ENCODE measurements at regions not wholly inside any gene's neighbourhood (a gene's known extent, or its start where the extent isn't known, plus 50 kb on each side); places are given as distances from the start of the nearest gene placed in this dataset.
"Not testable (repeated sequence)": the region's sequence is repeated elsewhere in the genome, so short reads cannot be mapped to it uniquely, and the experiment has no call there.

DNA sequence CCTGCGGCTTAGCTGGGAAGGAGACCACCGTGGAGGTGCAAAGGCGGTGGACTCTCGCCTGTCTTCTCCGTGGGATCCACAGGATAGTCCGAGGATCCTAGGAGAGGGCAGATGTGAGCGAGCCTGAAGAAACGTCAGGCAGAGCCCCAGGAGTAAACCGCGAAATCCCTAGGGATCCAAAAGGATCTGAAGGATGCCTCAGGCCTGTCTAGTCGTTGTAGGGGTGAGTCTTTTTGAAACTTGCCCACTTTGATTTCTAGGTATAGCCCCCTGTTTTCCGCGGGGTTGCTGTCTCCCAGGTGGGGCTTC, 576.5 kb downstream of the KCNJ18 start:
- H3K4me3 ChIP-seq (ENCODE audit: low read length): no peak overlapping the region
- no peak for TF ChIP-seq CTCF (conservative IDR thresholded peaks at IDR 0.05; ENCODE audit: low read depth, low read length)
- no peak for DNase-seq (ENCODE audit: low read depth)

DNA sequence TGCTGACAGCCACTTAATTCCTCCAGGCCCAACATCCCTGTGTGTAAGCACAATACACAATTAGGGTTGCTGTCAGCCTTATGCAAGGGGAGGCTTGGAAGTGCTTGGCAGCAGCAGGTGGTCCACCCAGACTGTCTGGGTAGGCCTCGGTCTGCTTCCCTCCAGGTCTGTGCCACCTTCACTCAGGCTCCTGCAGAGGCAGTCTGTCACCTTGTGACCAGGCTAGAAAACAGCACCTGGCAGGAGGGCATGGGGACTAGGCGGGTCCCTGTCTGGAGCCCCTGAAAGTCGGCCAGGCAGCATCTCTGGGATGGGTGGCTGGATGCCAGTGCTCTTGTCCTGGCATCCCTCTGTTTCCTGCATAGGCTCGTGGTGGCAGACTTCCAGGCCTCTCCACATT, 578.1 kb downstream of the KCNJ18 start:
- H3K4me3 ChIP-seq (ENCODE audit: low read length): no peak overlapping the region
- no peak for TF ChIP-seq CTCF (conservative IDR thresholded peaks at IDR 0.05; ENCODE audit: low read depth, low read length)
- no peak for DNase-seq (ENCODE audit: low read depth)

- not testable (repeated sequence) for DNase-seq (ENCODE audit: low read depth); H3K4me3 ChIP-seq (ENCODE audit: low read length)
These were observed 578.5 kb downstream of the KCNJ18 start for GRCh38 chr17:22270809-22271208.

DNA sequence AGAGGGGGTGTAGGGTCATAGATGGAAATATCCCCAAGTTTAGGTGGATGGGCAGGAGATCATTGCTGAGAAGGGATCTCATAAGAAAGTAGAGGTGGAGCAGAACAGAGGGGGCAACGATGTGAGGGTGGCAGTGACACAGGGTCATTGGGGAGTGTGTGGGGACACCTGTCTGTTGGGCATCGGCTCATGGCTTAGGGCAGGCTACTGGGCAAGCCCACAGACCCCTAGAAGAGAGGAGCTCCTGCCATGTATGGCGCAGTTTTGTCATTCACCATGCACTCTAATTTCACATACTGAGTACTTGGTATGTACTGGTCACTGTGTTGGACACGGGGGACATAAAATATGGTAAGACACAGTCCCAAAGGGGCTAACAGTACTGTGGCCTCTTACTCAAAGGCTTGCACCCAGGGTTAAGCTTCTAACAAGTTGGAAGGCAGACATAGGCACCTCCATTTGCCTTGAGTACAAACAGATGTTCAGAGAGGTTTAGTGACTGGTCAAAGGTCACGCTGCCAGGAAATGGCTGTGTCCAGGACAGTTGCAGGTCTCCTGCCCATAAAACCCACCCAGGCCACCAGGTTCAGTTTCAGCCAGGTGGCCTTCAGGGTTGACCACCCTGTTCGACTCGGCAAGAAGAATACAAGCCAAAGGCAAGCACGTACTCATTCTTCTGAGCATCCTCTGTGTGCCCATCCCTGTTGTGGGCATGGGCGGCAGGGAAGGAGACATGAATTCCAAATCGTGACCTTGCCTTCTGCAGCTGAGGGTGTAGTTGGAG, 580.2 kb downstream of the KCNJ18 start:
- no peak for TF ChIP-seq CTCF (conservative IDR thresholded peaks at IDR 0.05; ENCODE audit: low read depth, low read length)
- DNase-seq (ENCODE audit: low read depth): no peak
- no peak overlapping the region for H3K4me3 ChIP-seq (ENCODE audit: low read length)

DNA sequence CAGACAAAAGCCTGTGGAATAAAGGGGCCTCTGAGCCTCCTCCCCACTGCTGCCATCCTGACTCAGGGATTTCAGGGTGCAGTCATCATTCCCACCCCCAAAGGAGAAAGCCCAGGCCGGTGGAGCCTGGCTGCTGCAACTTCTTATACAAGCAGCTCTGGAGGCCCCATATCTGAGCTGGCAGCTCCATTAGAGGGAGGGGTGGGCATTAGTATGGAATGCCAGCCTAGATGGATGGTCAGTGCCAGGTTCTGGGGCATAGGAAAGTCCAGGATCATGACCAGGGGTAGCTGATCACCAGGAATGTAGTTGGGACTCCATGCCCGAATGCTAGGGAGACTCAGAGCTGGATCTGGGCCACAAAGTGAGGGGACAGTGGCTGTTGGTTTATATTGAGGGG, 581.0 kb downstream of the KCNJ18 start:
- DNase-seq (ENCODE audit: low read depth): no peak
- no peak for TF ChIP-seq CTCF (conservative IDR thresholded peaks at IDR 0.05; ENCODE audit: low read depth, low read length)
- H3K4me3 ChIP-seq (ENCODE audit: low read length): no peak overlapping the region

GRCh38 chr17:22277595-22277994, 585.3 kb downstream of the KCNJ18 start:
- no peak overlapping the region for H3K4me3 ChIP-seq (ENCODE audit: low read length)
- no peak for TF ChIP-seq CTCF (conservative IDR thresholded peaks at IDR 0.05; ENCODE audit: low read depth, low read length)
- no peak for DNase-seq (ENCODE audit: low read depth)

GRCh38 chr17:22278302-22279275, 586.3 kb downstream of the KCNJ18 start:
- no peak for TF ChIP-seq CTCF (conservative IDR thresholded peaks at IDR 0.05; ENCODE audit: low read depth, low read length)
- H3K4me3 ChIP-seq (ENCODE audit: low read length): no peak overlapping the region
- DNase-seq (ENCODE audit: low read depth): no peak

Measured in retinal pigment epithelial cell (primary cell).